ENCODE measurements at regions not wholly inside any gene's neighbourhood (a gene's known extent, or its start where the extent isn't known, plus 50 kb on each side); places are given as distances from the start of the nearest gene placed in this dataset.

GRCh38 chr4:130172156-130172555 is 1076.2 kb downstream of the C4orf33 start:
- Histone ChIP-seq H3K27me3 (replicated peaks; ENCODE audit: insufficient read depth) (no peaks in the 10 kb centered on the region), H3K4me3 (no peak overlapping the region), H3K27ac (no peak overlapping the region), H3K9me3 (no peaks in the 10 kb centered on the region), H3K36me3 (no peaks in the 10 kb centered on the region), H3K4me1 (replicated peaks) (no peaks in the 10 kb centered on the region)
- 68% methylated on average over 3 of the region's 3 CpGs for WGBS
- TF ChIP-seq POLR2A (IDR thresholded peaks at IDR 0.05) (no peak), CTCF (IDR thresholded peaks at IDR 0.05) (no peak), POLR2AphosphoS5 (IDR thresholded peaks at IDR 0.05) (no peak)
- no peak for DNase-seq (ENCODE audit: low spot score)
- intact Hi-C loops (cut with DNase I): no loop called here

GRCh38 chr4:130178106-130178505 is 1082.2 kb downstream of the C4orf33 start:
- H3K27ac ChIP-seq: no peak overlapping the region
- H3K36me3 ChIP-seq: no peaks in the 10 kb centered on the region
- TF ChIP-seq CTCF (IDR thresholded peaks at IDR 0.05) (no peak), POLR2AphosphoS5 (IDR thresholded peaks at IDR 0.05) (no peak), POLR2A (IDR thresholded peaks at IDR 0.05) (no peak)
- H3K27me3 ChIP-seq (replicated peaks; ENCODE audit: insufficient read depth): no peaks in the 10 kb centered on the region
- H3K9me3 ChIP-seq: no peaks in the 10 kb centered on the region
- no peak overlapping the region for H3K4me3 ChIP-seq
- no peak for DNase-seq (ENCODE audit: low spot score)
- H3K4me1 ChIP-seq (replicated peaks): no peaks in the 10 kb centered on the region
- intact Hi-C loops (cut with DNase I): no loop called here

GRCh38 chr4:130183096-130183495 is 1087.1 kb downstream of the C4orf33 start:
- H3K4me1 ChIP-seq (replicated peaks): no peaks in the 10 kb centered on the region
- no peak overlapping the region for H3K27ac ChIP-seq
- DNase-seq (ENCODE audit: low spot score): no peak
- no peaks in the 10 kb centered on the region for H3K9me3 ChIP-seq
- TF ChIP-seq POLR2A (IDR thresholded peaks at IDR 0.05) (no peak), CTCF (IDR thresholded peaks at IDR 0.05) (no peak), POLR2AphosphoS5 (IDR thresholded peaks at IDR 0.05) (no peak)
- H3K27me3 ChIP-seq (replicated peaks; ENCODE audit: insufficient read depth): no peaks in the 10 kb centered on the region
- no peak overlapping the region for H3K4me3 ChIP-seq
- intact Hi-C loops (cut with DNase I): no loop called here
- WGBS: 80% methylated on average over 2 of the region's 2 CpGs
- H3K36me3 ChIP-seq: no peaks in the 10 kb centered on the region

GRCh38 chr4:130183766-130184165 is 1087.8 kb downstream of the C4orf33 start:
- intact Hi-C loops (cut with DNase I): no loop called here
- no peaks in the 10 kb centered on the region for H3K9me3 ChIP-seq
- no peaks in the 10 kb centered on the region for H3K27me3 ChIP-seq (replicated peaks; ENCODE audit: insufficient read depth)
- H3K27ac ChIP-seq: no peak overlapping the region
- TF ChIP-seq POLR2A (IDR thresholded peaks at IDR 0.05) (no peak), CTCF (IDR thresholded peaks at IDR 0.05) (no peak), POLR2AphosphoS5 (IDR thresholded peaks at IDR 0.05) (no peak)
- no peaks in the 10 kb centered on the region for H3K36me3 ChIP-seq
- no peak overlapping the region for H3K4me3 ChIP-seq
- no peaks in the 10 kb centered on the region for H3K4me1 ChIP-seq (replicated peaks)
- WGBS: 83% methylated on average over 4 of the region's 4 CpGs
- no peak for DNase-seq (ENCODE audit: low spot score)

GRCh38 chr4:130185123-130185522 is 1089.2 kb downstream of the C4orf33 start:
- TF ChIP-seq POLR2AphosphoS5 (IDR thresholded peaks at IDR 0.05) (no peak), POLR2A (IDR thresholded peaks at IDR 0.05) (no peak), CTCF (IDR thresholded peaks at IDR 0.05) (no peak)
- Histone ChIP-seq H3K9me3 (no peaks in the 10 kb centered on the region), H3K36me3 (no peaks in the 10 kb centered on the region), H3K27me3 (replicated peaks; ENCODE audit: insufficient read depth) (no peaks in the 10 kb centered on the region), H3K27ac (no peak overlapping the region), H3K4me1 (replicated peaks) (no peaks in the 10 kb centered on the region), H3K4me3 (no peak overlapping the region)
- intact Hi-C loops (cut with DNase I): no loop called here
- DNase-seq (ENCODE audit: low spot score): no peak
